ENCODE measurements at regions not wholly inside any gene's neighbourhood (a gene's known extent, or its start where the extent isn't known, plus 50 kb on each side); places are given as distances from the start of the nearest gene placed in this dataset.

DNA sequence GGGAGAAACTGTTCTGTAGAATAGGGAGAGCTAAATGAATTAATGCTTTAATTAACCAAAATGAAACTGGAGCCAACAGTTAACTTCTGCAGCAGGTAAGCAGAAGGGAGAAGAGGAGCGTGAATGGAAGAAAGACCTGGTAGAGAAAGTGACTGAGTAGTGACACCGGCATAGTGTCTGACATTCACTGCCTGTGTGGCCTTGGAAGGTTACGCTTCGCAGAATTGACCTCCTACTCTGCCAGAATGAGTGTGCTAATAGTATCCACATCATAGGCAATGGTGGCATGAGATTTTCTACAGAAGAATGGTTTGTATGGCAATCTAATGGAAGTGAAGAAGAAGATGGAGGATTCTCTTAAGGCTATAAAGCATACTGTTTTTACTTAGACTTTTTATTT lies 614.4 kb downstream of the CPS1 start:
- TF ChIP-seq, protein P1, sequence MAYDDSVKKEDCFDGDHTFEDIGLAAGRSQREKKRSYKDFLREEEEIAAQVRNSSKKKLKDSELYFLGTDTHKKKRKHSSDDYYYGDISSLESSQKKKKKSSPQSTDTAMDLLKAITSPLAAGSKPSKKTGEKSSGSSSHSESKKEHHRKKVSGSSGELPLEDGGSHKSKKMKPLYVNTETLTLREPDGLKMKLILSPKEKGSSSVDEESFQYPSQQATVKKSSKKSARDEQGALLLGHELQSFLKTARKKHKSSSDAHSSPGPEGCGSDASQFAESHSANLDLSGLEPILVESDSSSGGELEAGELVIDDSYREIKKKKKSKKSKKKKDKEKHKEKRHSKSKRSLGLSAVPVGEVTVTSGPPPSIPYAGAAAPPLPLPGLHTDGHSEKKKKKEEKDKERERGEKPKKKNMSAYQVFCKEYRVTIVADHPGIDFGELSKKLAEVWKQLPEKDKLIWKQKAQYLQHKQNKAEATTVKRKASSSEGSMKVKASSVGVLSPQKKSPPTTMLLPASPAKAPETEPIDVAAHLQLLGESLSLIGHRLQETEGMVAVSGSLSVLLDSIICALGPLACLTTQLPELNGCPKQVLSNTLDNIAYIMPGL (CRISPR knock-in tag; IDR thresholded peaks at IDR 0.05; ENCODE audit: borderline replicate concordance) = no peak
- TF ChIP-seq, protein P2, sequence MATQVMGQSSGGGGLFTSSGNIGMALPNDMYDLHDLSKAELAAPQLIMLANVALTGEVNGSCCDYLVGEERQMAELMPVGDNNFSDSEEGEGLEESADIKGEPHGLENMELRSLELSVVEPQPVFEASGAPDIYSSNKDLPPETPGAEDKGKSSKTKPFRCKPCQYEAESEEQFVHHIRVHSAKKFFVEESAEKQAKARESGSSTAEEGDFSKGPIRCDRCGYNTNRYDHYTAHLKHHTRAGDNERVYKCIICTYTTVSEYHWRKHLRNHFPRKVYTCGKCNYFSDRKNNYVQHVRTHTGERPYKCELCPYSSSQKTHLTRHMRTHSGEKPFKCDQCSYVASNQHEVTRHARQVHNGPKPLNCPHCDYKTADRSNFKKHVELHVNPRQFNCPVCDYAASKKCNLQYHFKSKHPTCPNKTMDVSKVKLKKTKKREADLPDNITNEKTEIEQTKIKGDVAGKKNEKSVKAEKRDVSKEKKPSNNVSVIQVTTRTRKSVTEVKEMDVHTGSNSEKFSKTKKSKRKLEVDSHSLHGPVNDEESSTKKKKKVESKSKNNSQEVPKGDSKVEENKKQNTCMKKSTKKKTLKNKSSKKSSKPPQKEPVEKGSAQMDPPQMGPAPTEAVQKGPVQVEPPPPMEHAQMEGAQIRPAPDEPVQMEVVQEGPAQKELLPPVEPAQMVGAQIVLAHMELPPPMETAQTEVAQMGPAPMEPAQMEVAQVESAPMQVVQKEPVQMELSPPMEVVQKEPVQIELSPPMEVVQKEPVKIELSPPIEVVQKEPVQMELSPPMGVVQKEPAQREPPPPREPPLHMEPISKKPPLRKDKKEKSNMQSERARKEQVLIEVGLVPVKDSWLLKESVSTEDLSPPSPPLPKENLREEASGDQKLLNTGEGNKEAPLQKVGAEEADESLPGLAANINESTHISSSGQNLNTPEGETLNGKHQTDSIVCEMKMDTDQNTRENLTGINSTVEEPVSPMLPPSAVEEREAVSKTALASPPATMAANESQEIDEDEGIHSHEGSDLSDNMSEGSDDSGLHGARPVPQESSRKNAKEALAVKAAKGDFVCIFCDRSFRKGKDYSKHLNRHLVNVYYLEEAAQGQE (IDR thresholded peaks at IDR 0.05) = no peak
- no peak for TF ChIP-seq EHMT2 (IDR thresholded peaks at IDR 0.05; ENCODE audit: low read depth)
- TF ChIP-seq, protein P3, sequence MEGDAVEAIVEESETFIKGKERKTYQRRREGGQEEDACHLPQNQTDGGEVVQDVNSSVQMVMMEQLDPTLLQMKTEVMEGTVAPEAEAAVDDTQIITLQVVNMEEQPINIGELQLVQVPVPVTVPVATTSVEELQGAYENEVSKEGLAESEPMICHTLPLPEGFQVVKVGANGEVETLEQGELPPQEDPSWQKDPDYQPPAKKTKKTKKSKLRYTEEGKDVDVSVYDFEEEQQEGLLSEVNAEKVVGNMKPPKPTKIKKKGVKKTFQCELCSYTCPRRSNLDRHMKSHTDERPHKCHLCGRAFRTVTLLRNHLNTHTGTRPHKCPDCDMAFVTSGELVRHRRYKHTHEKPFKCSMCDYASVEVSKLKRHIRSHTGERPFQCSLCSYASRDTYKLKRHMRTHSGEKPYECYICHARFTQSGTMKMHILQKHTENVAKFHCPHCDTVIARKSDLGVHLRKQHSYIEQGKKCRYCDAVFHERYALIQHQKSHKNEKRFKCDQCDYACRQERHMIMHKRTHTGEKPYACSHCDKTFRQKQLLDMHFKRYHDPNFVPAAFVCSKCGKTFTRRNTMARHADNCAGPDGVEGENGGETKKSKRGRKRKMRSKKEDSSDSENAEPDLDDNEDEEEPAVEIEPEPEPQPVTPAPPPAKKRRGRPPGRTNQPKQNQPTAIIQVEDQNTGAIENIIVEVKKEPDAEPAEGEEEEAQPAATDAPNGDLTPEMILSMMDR (IDR thresholded peaks at IDR 0.05) = no peak
- TF ChIP-seq POLR2AphosphoS2 (conservative IDR thresholded peaks at IDR 0.05; ENCODE audit: low read length) = no peak
- TF ChIP-seq EP300 (IDR thresholded peaks at IDR 0.05) = no peak
- TF ChIP-seq HOXA7 (CRISPR knock-in tag; IDR thresholded peaks at IDR 0.05) = no peak
- no peak for TF ChIP-seq BHLHE40 (IDR thresholded peaks at IDR 0.05; ENCODE audit: low read depth, low read length)
- TF ChIP-seq, protein P4, sequence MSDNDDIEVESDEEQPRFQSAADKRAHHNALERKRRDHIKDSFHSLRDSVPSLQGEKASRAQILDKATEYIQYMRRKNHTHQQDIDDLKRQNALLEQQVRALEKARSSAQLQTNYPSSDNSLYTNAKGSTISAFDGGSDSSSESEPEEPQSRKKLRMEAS (IDR thresholded peaks at IDR 0.05) = no peak
- no peak for TF ChIP-seq POLR2A (IDR thresholded peaks at IDR 0.05; ENCODE audit: low read length)
- TF ChIP-seq RCOR1 (IDR thresholded peaks at IDR 0.05; ENCODE audit: low read depth, low read length) = no peak
- TF ChIP-seq ESRRA (IDR thresholded peaks at IDR 0.05; ENCODE audit: borderline replicate concordance, low read length) = no peak
- TF ChIP-seq, protein P5, sequence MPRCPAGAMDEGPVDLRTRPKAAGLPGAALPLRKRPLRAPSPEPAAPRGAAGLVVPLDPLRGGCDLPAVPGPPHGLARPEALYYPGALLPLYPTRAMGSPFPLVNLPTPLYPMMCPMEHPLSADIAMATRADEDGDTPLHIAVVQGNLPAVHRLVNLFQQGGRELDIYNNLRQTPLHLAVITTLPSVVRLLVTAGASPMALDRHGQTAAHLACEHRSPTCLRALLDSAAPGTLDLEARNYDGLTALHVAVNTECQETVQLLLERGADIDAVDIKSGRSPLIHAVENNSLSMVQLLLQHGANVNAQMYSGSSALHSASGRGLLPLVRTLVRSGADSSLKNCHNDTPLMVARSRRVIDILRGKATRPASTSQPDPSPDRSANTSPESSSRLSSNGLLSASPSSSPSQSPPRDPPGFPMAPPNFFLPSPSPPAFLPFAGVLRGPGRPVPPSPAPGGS (IDR thresholded peaks at IDR 0.05) = no peak

Data from A549 (cell line).